DOHH2 (cell line): ENCODE measurements at regions not wholly inside any gene's neighbourhood (a gene's known extent, or its start where the extent isn't known, plus 50 kb on each side); places are given as distances from the start of the nearest gene placed in this dataset.

Experiments
- H3F3A ChIP-seq: fragments of 200-600 bp; sonication (generic), shearing (Covaris generic); 2 replicates; pipeline ENCODE4 v1.6.0; 2016; ENCODE audit warnings: antibody characterized with exemption, mild to moderate bottlenecking; ENCODE audit not compliant: control insufficient read depth, insufficient read depth
- H3K27ac ChIP-seq: fragments of 200-600 bp; sonication (generic); 2 replicates; pipeline ENCODE4 v1.5.1; 2014; ENCODE audit warnings: low read depth, mild to moderate bottlenecking, low read length, moderate library complexity
- H3K27me3 ChIP-seq: fragments of 200-600 bp; sonication (generic); 2 replicates; pipeline ENCODE4 v1.6.1; 2014; ENCODE audit warnings: mild to moderate bottlenecking, low read length, mixed read lengths; ENCODE audit not compliant: control insufficient read depth
- H3K36me3 ChIP-seq: fragments of 200-600 bp; sonication (generic); 2 replicates; pipeline ENCODE4 v1.6.1; 2014; ENCODE audit warnings: mild to moderate bottlenecking, low read length, moderate library complexity, mixed read lengths; ENCODE audit not compliant: control insufficient read depth
- H3K4me1 ChIP-seq: fragments of 200-600 bp; sonication (generic); 2 replicates; pipeline ENCODE4 v1.6.1; 2014; ENCODE audit warnings: mild to moderate bottlenecking, low read length, mixed read lengths; ENCODE audit not compliant: control insufficient read depth
- H3K4me2 ChIP-seq: fragments of 200-600 bp; sonication (generic); 2 replicates; pipeline ENCODE4 v1.6.0; 2014; ENCODE audit warnings: mild to moderate bottlenecking, low read length, moderate library complexity
- H3K4me3 ChIP-seq: fragments of 200-600 bp; sonication (generic); 2 replicates; pipeline ENCODE4 v1.5.1; 2014; ENCODE audit warnings: mild to moderate bottlenecking, low read length, mixed read lengths
- H3K79me2 ChIP-seq: fragments of 200-600 bp; sonication (generic); 2 replicates; pipeline ENCODE4 v1.6.1; 2014; ENCODE audit warnings: mild to moderate bottlenecking, low read length, mixed read lengths; ENCODE audit not compliant: control insufficient read depth
- H3K9me2 ChIP-seq: fragments of 200-600 bp; sonication (generic); replicated peaks from 2 replicates; pipeline ENCODE4 v1.6.1; 2014; ENCODE audit warnings: mild to moderate bottlenecking, low read length, mixed read lengths; ENCODE audit not compliant: control insufficient read depth
- H3K9me3 ChIP-seq: fragments of 200-600 bp; sonication (generic); 2 replicates; pipeline ENCODE4 v1.6.1; 2014; ENCODE audit warnings: antibody characterized with exemption, low read length, mixed read lengths; ENCODE audit not compliant: control insufficient read depth, insufficient read depth
- H4K20me1 ChIP-seq: fragments of 200-600 bp; sonication (generic); 2 replicates; pipeline ENCODE4 v1.6.0; 2014; ENCODE audit warnings: low read depth, mild to moderate bottlenecking, antibody characterized with exemption, low read length, moderate library complexity; ENCODE audit not compliant: control insufficient read depth, insufficient read depth
- EZH2phosphoT487 ChIP-seq: fragments of 200-600 bp; sonication (generic); IDR thresholded peaks from 2 replicates; pipeline ENCODE4 v1.6.1; 2017; ENCODE audit warnings: borderline replicate concordance, mild to moderate bottlenecking, antibody characterized with exemption, low read length, moderate library complexity, mixed read lengths
- TF ChIP-seq, protein P1 (sequence below): fragments of 200-600 bp; sonication (generic); IDR thresholded peaks from one replicate; pipeline ENCODE4 v1.5.1; 2014; ENCODE audit warnings: antibody characterized with exemption, mild to moderate bottlenecking, low read depth, low read length; ENCODE audit not compliant: poor library complexity, severe bottlenecking

DNA sequence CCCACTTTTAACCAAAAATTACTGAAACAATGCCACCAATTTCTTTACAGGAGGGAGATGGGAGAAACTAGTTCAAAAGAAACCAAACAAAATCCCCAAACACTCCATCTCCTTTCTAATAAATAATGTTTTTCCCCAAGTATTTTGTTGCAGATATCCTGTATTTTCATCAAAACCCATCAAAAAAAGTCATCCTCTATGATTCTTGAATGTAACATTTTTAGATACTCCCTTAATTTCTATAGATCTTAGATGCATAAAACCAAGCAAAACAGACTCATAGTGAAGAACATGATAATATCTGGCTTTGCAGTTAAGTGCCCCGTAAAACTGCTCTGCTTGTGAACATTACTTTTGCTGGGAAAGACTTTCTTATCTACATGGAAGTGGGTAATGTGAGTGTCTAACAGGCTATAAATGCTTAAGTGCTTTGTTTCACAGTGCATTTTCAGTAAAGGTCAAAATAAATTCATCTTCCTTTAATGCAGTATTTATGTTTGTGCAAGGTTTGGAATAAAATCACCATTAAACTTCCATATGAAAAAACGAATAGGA is 77.3 kb upstream of the TBCA start:
- Histone ChIP-seq H4K20me1 (no peaks in the 10 kb centered on the region), H3F3A (peaks cover 11% of the 10 kb centered on the region), H3K4me3 (peak overlapping the region; percentile 81), H3K4me2 (peak overlapping the region; percentile 90), H3K27ac (peak overlapping the region; percentile 59), H3K9me2 (no peaks in the 10 kb centered on the region), H3K4me1 (peaks cover 18% of the 10 kb centered on the region), H3K27me3 (no peaks in the 10 kb centered on the region), H3K9me3 (no peaks in the 10 kb centered on the region), H3K36me3 (no peaks in the 10 kb centered on the region), H3K79me2 (no peaks in the 10 kb centered on the region)
- TF ChIP-seq EZH2phosphoT487 = no peak
- TF ChIP-seq, protein P1, sequence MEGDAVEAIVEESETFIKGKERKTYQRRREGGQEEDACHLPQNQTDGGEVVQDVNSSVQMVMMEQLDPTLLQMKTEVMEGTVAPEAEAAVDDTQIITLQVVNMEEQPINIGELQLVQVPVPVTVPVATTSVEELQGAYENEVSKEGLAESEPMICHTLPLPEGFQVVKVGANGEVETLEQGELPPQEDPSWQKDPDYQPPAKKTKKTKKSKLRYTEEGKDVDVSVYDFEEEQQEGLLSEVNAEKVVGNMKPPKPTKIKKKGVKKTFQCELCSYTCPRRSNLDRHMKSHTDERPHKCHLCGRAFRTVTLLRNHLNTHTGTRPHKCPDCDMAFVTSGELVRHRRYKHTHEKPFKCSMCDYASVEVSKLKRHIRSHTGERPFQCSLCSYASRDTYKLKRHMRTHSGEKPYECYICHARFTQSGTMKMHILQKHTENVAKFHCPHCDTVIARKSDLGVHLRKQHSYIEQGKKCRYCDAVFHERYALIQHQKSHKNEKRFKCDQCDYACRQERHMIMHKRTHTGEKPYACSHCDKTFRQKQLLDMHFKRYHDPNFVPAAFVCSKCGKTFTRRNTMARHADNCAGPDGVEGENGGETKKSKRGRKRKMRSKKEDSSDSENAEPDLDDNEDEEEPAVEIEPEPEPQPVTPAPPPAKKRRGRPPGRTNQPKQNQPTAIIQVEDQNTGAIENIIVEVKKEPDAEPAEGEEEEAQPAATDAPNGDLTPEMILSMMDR = no peak

DNA sequence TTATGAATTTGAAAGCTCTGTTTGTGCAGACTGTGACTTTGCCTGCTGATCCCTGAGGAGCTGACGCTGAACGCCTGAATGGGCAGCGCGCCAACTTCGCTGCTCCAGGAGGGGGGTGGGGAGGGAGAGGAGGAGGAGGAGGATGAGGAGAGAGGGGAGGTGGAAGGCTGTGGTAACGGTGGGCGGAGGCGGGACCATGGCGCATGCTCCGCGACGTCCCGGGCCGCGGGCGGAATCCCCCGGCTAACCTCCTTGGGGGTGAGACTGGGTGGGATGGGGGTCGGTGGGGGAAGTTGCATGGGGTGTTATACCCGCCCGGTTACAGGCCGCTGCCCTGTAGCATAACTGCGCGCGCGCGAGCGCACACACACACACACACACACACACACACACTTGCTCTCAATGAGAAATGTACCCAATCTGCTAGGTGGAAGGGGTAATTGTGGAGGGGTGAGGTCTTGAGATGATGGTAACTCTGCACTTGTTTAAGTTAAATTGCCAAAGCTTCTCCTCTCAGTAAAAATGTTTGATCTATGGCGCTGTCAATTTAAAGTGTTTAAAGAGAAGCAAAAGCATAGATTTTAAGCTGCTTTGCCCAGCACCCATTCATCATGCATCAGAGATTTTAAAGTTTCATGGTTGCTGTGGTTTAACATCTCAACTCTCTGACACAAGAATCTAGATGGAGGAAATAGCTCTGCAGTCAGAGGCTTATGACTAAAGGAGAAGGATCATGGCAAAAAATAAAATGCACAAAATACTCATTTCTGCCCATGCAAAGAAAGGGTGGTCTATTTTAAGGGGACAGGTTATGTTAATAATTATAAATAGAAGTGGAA is 76.6 kb upstream of the TBCA start:
- no peak for TF ChIP-seq EZH2phosphoT487
- TF ChIP-seq, protein P1 = no peak
- Histone ChIP-seq H4K20me1 (no peaks in the 10 kb centered on the region), H3K27me3 (no peaks in the 10 kb centered on the region), H3K9me2 (no peaks in the 10 kb centered on the region), H3K4me3 (peak overlapping the region; percentile 81), H3K36me3 (no peaks in the 10 kb centered on the region), H3K4me1 (peaks cover 18% of the 10 kb centered on the region), H3K9me3 (no peaks in the 10 kb centered on the region), H3K27ac (peak overlapping the region; percentile 59), H3K79me2 (no peaks in the 10 kb centered on the region), H3F3A (peaks cover 11% of the 10 kb centered on the region), H3K4me2 (peak overlapping the region; percentile 90)

DNA sequence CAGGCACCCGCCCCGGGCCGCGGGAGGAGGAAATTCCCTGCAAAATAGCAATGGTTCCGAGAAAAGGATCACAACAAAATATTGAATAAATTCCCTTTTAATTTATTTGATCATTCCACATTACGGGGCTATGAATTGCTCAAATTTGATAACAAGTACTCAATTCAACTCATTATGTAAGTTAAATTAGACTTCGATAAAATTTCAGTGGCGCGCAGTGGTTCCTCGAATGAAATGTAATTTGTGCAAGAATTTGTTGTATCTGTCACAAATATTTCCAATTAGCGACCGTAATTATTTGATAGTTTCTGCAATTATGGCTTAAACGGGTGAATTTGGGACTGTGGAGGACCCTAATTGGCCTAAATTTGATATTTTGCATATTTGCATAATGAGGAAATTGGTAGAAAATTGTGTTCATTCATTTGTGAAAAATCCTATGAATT is 76.0 kb upstream of the TBCA start:
- no peaks in the 10 kb centered on the region for H3K9me2 ChIP-seq
- H3K27ac ChIP-seq = peak overlapping the region; percentile 59
- no peak for TF ChIP-seq EZH2phosphoT487
- TF ChIP-seq, protein P1 = no peak
- H3K79me2 ChIP-seq = no peaks in the 10 kb centered on the region
- no peaks in the 10 kb centered on the region for H3K36me3 ChIP-seq
- H3K27me3 ChIP-seq = no peaks in the 10 kb centered on the region
- peaks cover 11% of the 10 kb centered on the region for H3F3A ChIP-seq
- H3K4me1 ChIP-seq = peaks cover 18% of the 10 kb centered on the region
- no peaks in the 10 kb centered on the region for H4K20me1 ChIP-seq
- no peaks in the 10 kb centered on the region for H3K9me3 ChIP-seq
- peak overlapping the region; percentile 81 for H3K4me3 ChIP-seq
- H3K4me2 ChIP-seq = peak overlapping the region; percentile 90
